PC-9 (cell line): ENCODE measurements at regions not wholly inside any gene's neighbourhood (a gene's known extent, or its start where the extent isn't known, plus 50 kb on each side); places are given as distances from the start of the nearest gene placed in this dataset.

Source experiments
- BruUV-seq: library from RNA; stranded (reverse); fragments of 400-500 nt; replicated peaks from 2 replicates; lab custom pipeline; 2021; lab: Mats Ljungman, UMichigan
- CTCF ChIA-PET: fragments of 300-600 bp; sonication (Branson Sonifier 250); formaldehyde crosslinking; loops from one replicate; lab custom pipeline; 2022; ENCODE audit warnings: antibody characterized with exemption; lab: Charles Lee
- POLR2A ChIA-PET: fragments of 300-600 bp; sonication (Branson Sonifier 250); formaldehyde crosslinking; loops from one replicate; lab custom pipeline; 2022; ENCODE audit warnings: antibody characterized with exemption; ENCODE audit not compliant: unreplicated experiment; lab: Charles Lee
- DNase-seq, 2 experiments: peaks; one replicate each; pipeline versions ENCODE4 v3.0.0 to v3.0.0-alpha.2; 2015 to 2022; ENCODE audit warnings: mixed read lengths in 1 of 2
- H2AFZ ChIP-seq: fragments of 200-600 bp; sonication (generic); 2 replicates; pipeline ENCODE4 v1.8.1; 2017; ENCODE audit warnings: antibody characterized with exemption
- H3F3A ChIP-seq: fragments of 200-600 bp; sonication (generic); 2 replicates; pipeline ENCODE4 v1.8.1; 2017; ENCODE audit warnings: antibody characterized with exemption, mild to moderate bottlenecking, low read depth; ENCODE audit not compliant: insufficient read depth
- H3K27ac ChIP-seq: fragments of 200-600 bp; sonication (generic); 2 replicates; pipeline ENCODE4 v1.6.1; 2016; ENCODE audit warnings: mixed run types
- H3K27me3 ChIP-seq: fragments of 200-600 bp; sonication (generic); 2 replicates; pipeline ENCODE4 v1.6.1; 2016; ENCODE audit warnings: low read depth, mixed run types; ENCODE audit not compliant: insufficient read depth
- H3K36me3 ChIP-seq: fragments of 200-600 bp; sonication (generic); 2 replicates; pipeline ENCODE4 v1.6.1; 2016; ENCODE audit warnings: low read depth, mixed run types
- H3K4me1 ChIP-seq: fragments of 200-600 bp; sonication (generic); replicated peaks from 2 replicates; pipeline ENCODE4 v1.6.1; 2016; ENCODE audit warnings: mixed run types; ENCODE audit not compliant: insufficient read depth
- H3K4me2 ChIP-seq: fragments of 200-600 bp; sonication (generic); 2 replicates; pipeline ENCODE4 v1.6.1; 2017; ENCODE audit warnings: mixed run types
- H3K4me3 ChIP-seq: fragments of 200-600 bp; sonication (generic); 2 replicates; pipeline ENCODE4 v1.6.1; 2016; ENCODE audit warnings: mixed run types
- H3K79me2 ChIP-seq: fragments of 200-600 bp; sonication (generic); 2 replicates; pipeline ENCODE4 v1.6.1; 2017; ENCODE audit warnings: low read depth, mixed run types
- H3K9me2 ChIP-seq: fragments of 200-600 bp; sonication (generic); 2 replicates; pipeline ENCODE4 v1.8.1; 2017; ENCODE audit warnings: mild to moderate bottlenecking; ENCODE audit not compliant: insufficient read depth
- H3K9me3 ChIP-seq: fragments of 200-600 bp; sonication (generic); 2 replicates; pipeline ENCODE4 v1.8.1; 2016; ENCODE audit warnings: low read depth; ENCODE audit not compliant: insufficient read depth
- H4K20me1 ChIP-seq: fragments of 200-600 bp; sonication (generic); 2 replicates; pipeline ENCODE4 v1.8.1; 2017; ENCODE audit not compliant: insufficient read depth
- CTCF ChIP-seq: fragments of 200-600 bp; sonication (generic); conservative IDR thresholded peaks from 2 replicates; pipeline ENCODE4 v1.6.1; 2017; ENCODE audit warnings: mixed run types, antibody characterized with exemption, mild to moderate bottlenecking, moderate library complexity
- EZH2 ChIP-seq: fragments of 200-600 bp; sonication (generic); IDR thresholded peaks from 2 replicates; pipeline ENCODE4 v1.8.0; 2017; ENCODE audit warnings: antibody characterized with exemption, low read depth
- intact Hi-C: fragments of 100-400 bp; cut with micrococcal nuclease; formaldehyde crosslinking; loops from one replicate; pipeline ENCODE4 v1.10.0; 2022; ENCODE audit not compliant: unreplicated experiment

GRCh38 chr2:12968399-12968798 is 251.7 kb downstream of the TRIB2 start:
- TF ChIP-seq CTCF (no peak), EZH2 (no peak)
- no peaks in the 10 kb centered on the region for H3K27me3 ChIP-seq
- H3K9me2 ChIP-seq = no peaks in the 10 kb centered on the region
- DNase-seq = no peak
- H3K4me2 ChIP-seq = no peak overlapping the region
- H3K36me3 ChIP-seq = no peaks in the 10 kb centered on the region
- POLR2A ChIA-PET = no interaction called here
- H3K27ac ChIP-seq = no peak overlapping the region
- intact Hi-C loops = no loop called here
- peaks cover 3% of the 10 kb centered on the region; the same call in 1 of the 2 replicates for H3K9me3 ChIP-seq
- no peaks in the 10 kb centered on the region for H3F3A ChIP-seq
- H3K4me1 ChIP-seq = peaks cover 16% of the 10 kb centered on the region
- no peak overlapping the region for H3K4me3 ChIP-seq
- CTCF ChIA-PET = no interaction called here
- H3K79me2 ChIP-seq = no peaks in the 10 kb centered on the region
- H4K20me1 ChIP-seq = no peaks in the 10 kb centered on the region
- no TSS peak for BruUV-seq
- H2AFZ ChIP-seq = no peak overlapping the region

GRCh38 chr2:12970861-12971260 is 254.1 kb downstream of the TRIB2 start:
- ChIA-PET POLR2A (no interaction called here), CTCF (no interaction called here)
- BruUV-seq = no TSS peak
- Histone ChIP-seq H3K4me3 (no peak overlapping the region), H3K9me2 (no peaks in the 10 kb centered on the region), H2AFZ (no peak overlapping the region), H3F3A (no peaks in the 10 kb centered on the region), H4K20me1 (no peaks in the 10 kb centered on the region), H3K27me3 (no peaks in the 10 kb centered on the region), H3K4me2 (no peak overlapping the region), H3K36me3 (no peaks in the 10 kb centered on the region), H3K79me2 (no peaks in the 10 kb centered on the region), H3K27ac (no peak overlapping the region), H3K9me3 (no peaks in the 10 kb centered on the region), H3K4me1 (peaks cover 12% of the 10 kb centered on the region)
- no peak for DNase-seq
- intact Hi-C loops = no loop called here
- TF ChIP-seq EZH2 (no peak), CTCF (no peak)

GRCh38 chr2:12971581-12972365 is 255.0 kb downstream of the TRIB2 start:
- Histone ChIP-seq H3K4me2 (no peak overlapping the region), H3K27ac (no peak overlapping the region)
- CTCF ChIA-PET = no interaction called here

More at GRCh38 chr2:12971581-12972365, 255.0 kb downstream of the TRIB2 start:
- DNase-seq = no peak
- intact Hi-C loops = no loop called here
- Histone ChIP-seq H3F3A (no peaks in the 10 kb centered on the region), H4K20me1 (no peaks in the 10 kb centered on the region), H3K9me2 (no peaks in the 10 kb centered on the region), H3K9me3 (no peaks in the 10 kb centered on the region), H3K79me2 (no peaks in the 10 kb centered on the region), H2AFZ (no peak overlapping the region), H3K4me3 (no peak overlapping the region), H3K36me3 (no peaks in the 10 kb centered on the region), H3K4me1 (peaks cover 10% of the 10 kb centered on the region), H3K27me3 (no peaks in the 10 kb centered on the region)
- POLR2A ChIA-PET = no interaction called here
- BruUV-seq = no TSS peak
- TF ChIP-seq EZH2 (no peak), CTCF (no peak)
